ENCODE measurements at regions not wholly inside any gene's neighbourhood (a gene's known extent, or its start where the extent isn't known, plus 50 kb on each side); places are given as distances from the start of the nearest gene placed in this dataset.
"Not testable (repeated sequence)": the region's sequence is repeated elsewhere in the genome, so short reads cannot be mapped to it uniquely, and the experiment has no call there.

GRCh38 chr1:93758842-93759515 is 77.3 kb upstream of the BCAR3 start:
- Histone ChIP-seq H3K9me3 (no peaks in the 10 kb centered on the region), H3K4me1 (peaks cover 27% of the 10 kb centered on the region), H3K4me3 (no peak overlapping the region), H3K27ac (peak overlapping the region; percentile 71), H3K36me3 (no peaks in the 10 kb centered on the region), H3K4me2 (peak overlapping the region; percentile 66), H3K9ac (peak overlapping the region; percentile 25; the same call in 1 of the 2 replicates), H3K27me3 (no peaks in the 10 kb centered on the region), H4K20me1 (no peaks in the 10 kb centered on the region)
- TF ChIP-seq Cebpa-rat (IDR thresholded peaks at IDR 0.05), result peak; percentile 42; the same call in 1 of the 2 replicates

GRCh38 chr1:93757256-93758036 is 75.8 kb upstream of the BCAR3 start:
- Histone ChIP-seq H3K4me1 (peaks cover 29% of the 10 kb centered on the region), H3K27me3 (no peaks in the 10 kb centered on the region), H3K36me3 (no peaks in the 10 kb centered on the region), H3K4me3 (no peak overlapping the region), H4K20me1 (no peaks in the 10 kb centered on the region), H3K9me3 (no peaks in the 10 kb centered on the region), H3K9ac (no peak overlapping the region), H3K4me2 (peak overlapping the region; percentile 66; the same call in 1 of the 2 replicates), H3K27ac (0 out of 2 replicates have a peak overlapping the region, but pooled peaks have one; percentile 71)
- TF ChIP-seq Cebpa-rat (IDR thresholded peaks at IDR 0.05), result no peak

- no peak overlapping the region for H3K4me2 ChIP-seq
- H3K4me3 ChIP-seq, result no peak overlapping the region
- no peak overlapping the region for H3K27ac ChIP-seq
These were observed 75.0 kb upstream of the BCAR3 start for GRCh38 chr1:93756657-93757056.

GRCh38 chr1:93755251-93755715 is 73.6 kb upstream of the BCAR3 start:
- H3K4me1 ChIP-seq, result peaks cover 51% of the 10 kb centered on the region
- H3K27me3 ChIP-seq, H3K27ac ChIP-seq, H3K4me2 ChIP-seq, H3K9me3 ChIP-seq, H3K36me3 ChIP-seq, H3K9ac ChIP-seq, H3K4me3 ChIP-seq, H4K20me1 ChIP-seq: not testable (repeated sequence)

More at GRCh38 chr1:93756657-93757056, 75.0 kb upstream of the BCAR3 start:
- no peaks in the 10 kb centered on the region for H3K9me3 ChIP-seq
- H3K9ac ChIP-seq, result no peak overlapping the region
- H4K20me1 ChIP-seq, result no peaks in the 10 kb centered on the region
- TF ChIP-seq Cebpa-rat (IDR thresholded peaks at IDR 0.05), result no peak
- peaks cover 37% of the 10 kb centered on the region for H3K4me1 ChIP-seq
- H3K36me3 ChIP-seq, result no peaks in the 10 kb centered on the region
- H3K27me3 ChIP-seq, result no peaks in the 10 kb centered on the region

DNA sequence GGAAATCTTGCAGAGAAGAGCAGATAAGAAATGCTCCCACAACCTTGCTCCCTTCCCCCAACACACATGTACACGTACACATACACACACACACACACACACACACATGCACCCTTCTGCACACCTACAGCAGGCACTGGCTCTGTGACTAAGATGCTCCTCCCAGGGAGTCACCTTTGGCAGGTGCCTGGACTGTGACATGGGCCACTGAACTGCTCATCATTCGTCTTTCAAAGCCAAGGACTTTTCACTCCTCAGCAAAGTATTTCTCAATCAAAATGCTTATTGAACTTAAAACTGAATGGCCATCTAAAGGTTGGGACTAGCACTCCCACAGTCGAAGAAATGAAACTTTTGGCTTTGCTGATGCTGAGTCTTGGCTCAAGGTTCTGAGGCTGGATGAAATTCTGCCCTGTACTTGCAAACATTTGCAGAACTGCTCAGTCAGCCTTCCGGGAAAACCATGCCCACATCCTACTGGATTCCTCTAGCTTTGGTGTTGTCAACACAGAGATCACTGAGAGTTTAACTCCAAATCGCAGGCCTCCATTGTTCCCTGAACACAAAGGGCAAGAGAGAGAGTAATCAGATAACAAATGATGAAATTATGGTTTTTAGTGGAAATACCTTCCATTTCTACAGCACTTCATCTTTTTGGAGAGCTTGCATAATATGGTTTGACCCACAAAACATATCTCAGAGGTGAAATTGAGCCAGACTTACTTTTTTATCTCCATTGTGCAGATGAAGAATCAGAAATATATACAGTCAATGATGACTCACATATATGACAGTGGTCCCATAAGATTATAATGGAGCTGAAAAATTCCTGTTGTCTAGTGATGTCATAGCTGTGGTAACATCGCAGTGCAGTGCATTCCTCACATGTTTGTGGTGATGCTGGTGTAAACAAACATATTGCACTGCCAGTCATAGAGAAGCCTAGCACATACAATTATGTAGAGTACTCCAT is 72.4 kb upstream of the BCAR3 start:
- Histone ChIP-seq H3K4me3 (no peak overlapping the region), H3K27ac (no peak overlapping the region), H3K27me3 (no peaks in the 10 kb centered on the region), H4K20me1 (no peaks in the 10 kb centered on the region), H3K36me3 (no peaks in the 10 kb centered on the region), H3K4me1 (peaks cover 52% of the 10 kb centered on the region), H3K9me3 (no peaks in the 10 kb centered on the region), H3K4me2 (no peak overlapping the region), H3K9ac (no peak overlapping the region)
- TF ChIP-seq Cebpa-rat (IDR thresholded peaks at IDR 0.05), result no peak

GRCh38 chr1:93751377-93752250 is 70.0 kb upstream of the BCAR3 start:
- Histone ChIP-seq H3K4me1 (peaks cover 52% of the 10 kb centered on the region), H3K4me3 (peak overlapping the region; percentile 37; the same call in 1 of the 2 replicates), H3K36me3 (no peaks in the 10 kb centered on the region), H3K9ac (peak overlapping the region; percentile 60; the same call in 1 of the 2 replicates), H3K27ac (peak overlapping the region; percentile 85), H3K9me3 (peaks cover 11% of the 10 kb centered on the region), H3K4me2 (peak overlapping the region; percentile 78), H4K20me1 (no peaks in the 10 kb centered on the region), H3K27me3 (no peaks in the 10 kb centered on the region)
- no peak for TF ChIP-seq Cebpa-rat (IDR thresholded peaks at IDR 0.05)

DNA sequence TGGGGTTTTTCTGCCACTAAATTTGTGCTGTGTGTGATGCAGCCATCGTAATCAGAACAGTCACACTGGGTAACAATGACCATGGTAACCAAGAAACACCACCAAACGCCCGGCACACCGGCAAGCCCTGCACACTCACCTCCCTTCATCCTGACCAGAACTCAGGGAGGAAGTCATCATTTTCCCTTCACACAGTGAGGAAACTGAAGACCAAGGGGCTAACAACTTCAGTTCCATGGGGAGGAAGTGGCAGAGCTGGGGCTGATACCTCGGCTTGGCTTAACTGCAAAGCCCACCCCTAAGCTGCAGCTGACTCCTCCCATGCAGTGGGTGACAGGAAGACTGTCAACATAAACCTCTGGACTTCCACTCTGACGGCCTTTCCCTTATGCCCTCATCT is 69.3 kb upstream of the BCAR3 start:
- TF ChIP-seq Cebpa-rat (IDR thresholded peaks at IDR 0.05), result no peak
- Histone ChIP-seq H3K27ac (peak overlapping the region; percentile 85), H3K27me3 (no peaks in the 10 kb centered on the region), H3K4me2 (peak overlapping the region; percentile 78), H4K20me1 (no peaks in the 10 kb centered on the region), H3K4me1 (peaks cover 52% of the 10 kb centered on the region), H3K9me3 (peaks cover 14% of the 10 kb centered on the region), H3K9ac (peak overlapping the region; percentile 60; the same call in 1 of the 2 replicates), H3K36me3 (no peaks in the 10 kb centered on the region), H3K4me3 (peak overlapping the region; percentile 37; the same call in 1 of the 2 replicates)

- H3K36me3 ChIP-seq, result no peaks in the 10 kb centered on the region
- H4K20me1 ChIP-seq, result no peaks in the 10 kb centered on the region
- peak overlapping the region; percentile 85 for H3K27ac ChIP-seq
- no peaks in the 10 kb centered on the region for H3K27me3 ChIP-seq
- H3K9ac ChIP-seq, result peak overlapping the region; percentile 60; the same call in 1 of the 2 replicates
- no peak for TF ChIP-seq Cebpa-rat (IDR thresholded peaks at IDR 0.05)
- H3K9me3 ChIP-seq, result peaks cover 14% of the 10 kb centered on the region
- peak overlapping the region; percentile 78 for H3K4me2 ChIP-seq
- H3K4me1 ChIP-seq, result peaks cover 55% of the 10 kb centered on the region
- H3K4me3 ChIP-seq, result no peak overlapping the region; the same call in 1 of the 2 replicates
These were observed 68.3 kb upstream of the BCAR3 start for GRCh38 chr1:93749894-93750301.

All from BLaER1 (cell line).